ENCODE measurements at regions not wholly inside any gene's neighbourhood (a gene's known extent, or its start where the extent isn't known, plus 50 kb on each side); places are given as distances from the start of the nearest gene placed in this dataset.
"Not testable (repeated sequence)": the region's sequence is repeated elsewhere in the genome, so short reads cannot be mapped to it uniquely, and the experiment has no call there.

DNA sequence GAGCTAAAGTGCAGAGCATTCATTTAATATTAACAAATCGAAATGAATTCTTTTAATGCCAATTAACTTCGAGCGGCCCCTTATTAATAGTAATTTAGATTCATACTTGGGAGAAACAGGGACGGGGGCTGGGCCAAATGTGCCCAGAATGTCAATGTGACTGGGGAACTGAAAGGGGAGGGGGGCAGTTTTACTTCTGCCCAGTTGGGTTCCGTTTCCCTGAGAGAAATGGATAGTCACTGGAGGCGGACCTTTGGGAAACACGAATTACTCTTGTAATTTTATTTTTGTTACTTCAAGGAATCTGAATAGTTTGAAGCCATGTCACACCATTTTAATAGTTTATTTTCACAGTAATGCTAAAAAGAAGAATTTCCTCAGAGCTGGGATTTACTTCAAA, 64.8 kb downstream of the SMUG1 start:
- TF ChIP-seq, protein P1, sequence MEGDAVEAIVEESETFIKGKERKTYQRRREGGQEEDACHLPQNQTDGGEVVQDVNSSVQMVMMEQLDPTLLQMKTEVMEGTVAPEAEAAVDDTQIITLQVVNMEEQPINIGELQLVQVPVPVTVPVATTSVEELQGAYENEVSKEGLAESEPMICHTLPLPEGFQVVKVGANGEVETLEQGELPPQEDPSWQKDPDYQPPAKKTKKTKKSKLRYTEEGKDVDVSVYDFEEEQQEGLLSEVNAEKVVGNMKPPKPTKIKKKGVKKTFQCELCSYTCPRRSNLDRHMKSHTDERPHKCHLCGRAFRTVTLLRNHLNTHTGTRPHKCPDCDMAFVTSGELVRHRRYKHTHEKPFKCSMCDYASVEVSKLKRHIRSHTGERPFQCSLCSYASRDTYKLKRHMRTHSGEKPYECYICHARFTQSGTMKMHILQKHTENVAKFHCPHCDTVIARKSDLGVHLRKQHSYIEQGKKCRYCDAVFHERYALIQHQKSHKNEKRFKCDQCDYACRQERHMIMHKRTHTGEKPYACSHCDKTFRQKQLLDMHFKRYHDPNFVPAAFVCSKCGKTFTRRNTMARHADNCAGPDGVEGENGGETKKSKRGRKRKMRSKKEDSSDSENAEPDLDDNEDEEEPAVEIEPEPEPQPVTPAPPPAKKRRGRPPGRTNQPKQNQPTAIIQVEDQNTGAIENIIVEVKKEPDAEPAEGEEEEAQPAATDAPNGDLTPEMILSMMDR (conservative IDR thresholded peaks at IDR 0.05; ENCODE audit: low read length), result not testable (repeated sequence)
- TF ChIP-seq EZH2phosphoT487 (IDR thresholded peaks at IDR 0.05; ENCODE audit: borderline replicate concordance, low read depth, low read length), result not testable (repeated sequence)

All from OCI-LY7 (cell line).